Peyer's patch (tissue), 4 donors: ENCODE measurements at regions not wholly inside any gene's neighbourhood (a gene's known extent, or its start where the extent isn't known, plus 50 kb on each side); places are given as distances from the start of the nearest gene placed in this dataset.

Experiments used
- POLR2A ChIP-seq, 2 donors: fragments of 450-650 bp; IDR thresholded peaks; one replicate each; pipeline ENCODE4 v1.5.1; 2017; ENCODE audit warnings: antibody characterized with exemption in 2 of 2, mild to moderate bottlenecking in 2 of 2, moderate library complexity in 2 of 2
- TF ChIP-seq, protein P1 (sequence below), 6 experiments: fragments of 450-650 bp in 4 of 6; fragments of 200-600 bp in 2 of 6; sonication (generic) in 1 of 6; IDR thresholded peaks; one replicate each; pipeline ENCODE4 v1.5.1; 2017 to 2019; ENCODE audit warnings: antibody characterized with exemption in 6 of 6, mild to moderate bottlenecking in 3 of 6, moderate library complexity in 1 of 6

DNA sequence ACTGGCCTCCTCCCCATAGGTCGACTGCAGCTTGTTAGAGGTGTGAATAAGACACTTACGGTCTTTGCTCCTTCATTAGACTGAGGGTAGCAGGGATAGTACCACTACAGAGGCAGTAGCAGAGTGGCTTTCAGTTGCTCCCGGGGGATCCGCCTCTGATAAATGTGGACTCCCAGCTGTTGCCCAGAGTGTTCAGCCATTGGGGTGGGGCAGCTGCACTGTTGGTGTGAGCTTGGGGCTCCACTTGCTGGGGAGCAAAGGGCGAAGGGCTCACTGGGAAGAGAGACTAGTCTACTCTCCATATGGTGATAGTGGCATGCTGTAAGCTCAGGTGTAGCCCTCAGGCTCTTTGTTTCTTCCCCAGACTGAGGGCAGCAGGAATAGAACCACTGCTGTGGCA lies 239.1 kb downstream of the LRRN1 start:
- TF ChIP-seq, protein P1, sequence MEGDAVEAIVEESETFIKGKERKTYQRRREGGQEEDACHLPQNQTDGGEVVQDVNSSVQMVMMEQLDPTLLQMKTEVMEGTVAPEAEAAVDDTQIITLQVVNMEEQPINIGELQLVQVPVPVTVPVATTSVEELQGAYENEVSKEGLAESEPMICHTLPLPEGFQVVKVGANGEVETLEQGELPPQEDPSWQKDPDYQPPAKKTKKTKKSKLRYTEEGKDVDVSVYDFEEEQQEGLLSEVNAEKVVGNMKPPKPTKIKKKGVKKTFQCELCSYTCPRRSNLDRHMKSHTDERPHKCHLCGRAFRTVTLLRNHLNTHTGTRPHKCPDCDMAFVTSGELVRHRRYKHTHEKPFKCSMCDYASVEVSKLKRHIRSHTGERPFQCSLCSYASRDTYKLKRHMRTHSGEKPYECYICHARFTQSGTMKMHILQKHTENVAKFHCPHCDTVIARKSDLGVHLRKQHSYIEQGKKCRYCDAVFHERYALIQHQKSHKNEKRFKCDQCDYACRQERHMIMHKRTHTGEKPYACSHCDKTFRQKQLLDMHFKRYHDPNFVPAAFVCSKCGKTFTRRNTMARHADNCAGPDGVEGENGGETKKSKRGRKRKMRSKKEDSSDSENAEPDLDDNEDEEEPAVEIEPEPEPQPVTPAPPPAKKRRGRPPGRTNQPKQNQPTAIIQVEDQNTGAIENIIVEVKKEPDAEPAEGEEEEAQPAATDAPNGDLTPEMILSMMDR (IDR thresholded peaks at IDR 0.05), result no peak
- TF ChIP-seq POLR2A (IDR thresholded peaks at IDR 0.05), result no peak
